ENCODE measurements at regions not wholly inside any gene's neighbourhood (a gene's known extent, or its start where the extent isn't known, plus 50 kb on each side); places are given as distances from the start of the nearest gene placed in this dataset.

GRCh38 chr5:100424017-100424416 is 111.2 kb upstream of the FAM174A start:
- TF ChIP-seq ZNF274 (IDR thresholded peaks at IDR 0.05; ENCODE audit: low read depth, low read length), result no peak
- no peak for TF ChIP-seq SUZ12 (IDR thresholded peaks at IDR 0.05; ENCODE audit: extremely low read depth, insufficient read depth, insufficient read length)
